GM21717 (cell line): ENCODE measurements at regions not wholly inside any gene's neighbourhood (a gene's known extent, or its start where the extent isn't known, plus 50 kb on each side); places are given as distances from the start of the nearest gene placed in this dataset.

Experiments used
- ATAC-seq: cut with Tn5 transposase; IDR thresholded peaks from one replicate; pipeline ENCODE4 v1.9.1; 2021; ENCODE audit warnings: mild to moderate bottlenecking, moderate library complexity; ENCODE audit not compliant: unreplicated experiment

DNA sequence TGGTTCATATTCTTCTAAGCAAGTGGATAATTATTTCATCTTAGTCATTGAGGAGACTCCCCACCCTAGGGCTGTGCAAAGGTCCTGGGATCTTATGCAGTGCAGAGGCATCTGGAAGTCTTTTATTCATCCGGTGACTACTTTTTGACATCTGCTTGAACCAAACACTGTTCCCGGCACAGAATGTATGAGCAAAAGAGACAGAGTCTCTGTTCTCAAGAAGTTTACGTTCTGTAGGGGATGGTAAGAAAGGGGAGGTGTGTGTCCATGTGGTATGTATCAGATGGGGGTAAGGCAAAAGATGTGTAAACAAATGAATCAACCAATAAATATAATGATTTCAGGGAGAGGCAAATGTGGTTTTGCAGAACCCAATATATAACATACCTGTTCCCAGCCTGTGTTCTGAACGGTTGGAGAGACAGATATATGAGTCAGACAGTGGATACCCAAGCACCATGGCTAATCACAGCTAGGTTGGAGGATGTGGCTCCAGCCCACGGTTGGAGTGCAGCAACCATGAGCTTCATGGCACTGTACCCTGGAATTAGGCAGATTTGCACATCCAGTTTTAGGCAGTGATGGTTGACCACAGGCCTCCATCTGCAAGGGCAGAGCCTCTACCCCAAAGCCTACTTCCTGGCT lies 75.1 kb upstream of the CADM1 start:
- ATAC-seq, result no peak

DNA sequence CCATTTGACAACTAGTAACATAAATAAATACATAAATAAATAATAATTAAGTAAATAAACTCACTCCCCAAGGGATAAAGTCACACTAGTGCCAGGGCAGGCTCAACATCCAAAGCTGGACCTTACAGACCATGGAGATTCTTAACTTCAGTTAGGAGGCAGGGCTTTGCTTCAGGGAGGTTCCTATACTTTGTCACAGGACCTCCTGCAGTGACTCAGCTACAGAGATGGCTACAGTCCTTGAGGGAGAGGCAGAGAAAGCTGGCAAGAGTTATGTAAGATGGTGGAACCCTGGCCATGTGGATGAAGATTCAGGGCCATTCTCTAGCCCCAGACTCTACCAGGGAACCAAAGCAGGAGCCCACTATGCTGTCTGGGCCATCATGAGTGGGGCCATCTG lies 74.1 kb upstream of the CADM1 start:
- ATAC-seq, result no peak

DNA sequence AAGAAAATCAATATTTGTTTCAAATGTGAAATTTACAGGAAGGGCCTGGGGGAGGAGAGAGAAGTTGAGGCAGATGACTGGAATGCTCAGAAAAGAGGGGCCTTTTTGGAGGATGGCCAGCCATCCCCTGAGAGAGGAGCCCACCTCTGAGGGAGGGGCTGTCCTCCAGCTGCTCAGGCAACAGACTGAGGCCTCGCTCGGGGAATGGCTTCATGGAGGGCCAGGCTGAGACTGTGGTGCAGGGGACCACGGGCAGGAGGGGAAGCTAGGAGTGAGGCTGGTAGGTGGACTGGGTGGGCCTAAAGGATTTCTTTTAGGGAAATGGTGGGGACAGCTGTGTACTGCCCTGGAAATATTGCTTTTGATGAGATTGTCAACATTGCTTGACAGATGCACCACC lies 73.5 kb upstream of the CADM1 start:
- no peak for ATAC-seq

DNA sequence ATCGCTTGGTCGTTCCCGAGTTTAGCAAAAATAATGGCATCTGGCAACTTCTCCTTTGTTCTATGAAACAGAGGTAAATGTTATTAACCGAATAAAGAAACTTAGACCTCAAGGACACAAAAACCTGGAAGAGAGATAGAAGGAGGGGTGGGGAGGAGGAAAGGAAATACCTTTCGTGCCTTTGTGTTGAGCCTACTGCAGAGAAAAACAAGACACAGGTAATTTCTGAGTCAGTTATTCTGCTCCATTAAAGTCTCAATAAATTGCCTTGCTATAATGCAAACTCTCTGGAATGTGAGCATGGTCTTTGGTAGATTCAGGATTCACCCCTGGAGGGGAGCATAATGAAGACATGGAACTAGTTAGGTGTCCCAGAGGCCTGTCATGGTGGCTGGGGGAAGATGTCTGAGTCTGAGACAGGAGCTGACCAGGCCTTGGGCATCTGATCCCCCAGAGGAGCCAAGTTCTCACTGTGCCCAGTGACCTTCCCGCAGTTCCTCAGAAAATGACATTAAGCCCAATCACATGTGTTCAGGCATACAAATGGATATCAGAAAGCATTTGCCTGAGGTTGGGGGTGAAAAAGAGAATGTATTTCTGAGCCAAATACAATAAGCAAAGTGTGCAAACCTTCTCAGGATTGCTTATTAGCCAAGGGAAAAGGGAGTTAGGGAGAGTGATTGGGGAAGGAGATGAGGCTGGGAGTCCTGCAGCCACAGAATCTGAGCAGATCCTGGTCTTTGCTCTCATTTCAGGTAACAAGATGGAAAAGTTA lies 72.6 kb upstream of the CADM1 start:
- no peak for ATAC-seq

DNA sequence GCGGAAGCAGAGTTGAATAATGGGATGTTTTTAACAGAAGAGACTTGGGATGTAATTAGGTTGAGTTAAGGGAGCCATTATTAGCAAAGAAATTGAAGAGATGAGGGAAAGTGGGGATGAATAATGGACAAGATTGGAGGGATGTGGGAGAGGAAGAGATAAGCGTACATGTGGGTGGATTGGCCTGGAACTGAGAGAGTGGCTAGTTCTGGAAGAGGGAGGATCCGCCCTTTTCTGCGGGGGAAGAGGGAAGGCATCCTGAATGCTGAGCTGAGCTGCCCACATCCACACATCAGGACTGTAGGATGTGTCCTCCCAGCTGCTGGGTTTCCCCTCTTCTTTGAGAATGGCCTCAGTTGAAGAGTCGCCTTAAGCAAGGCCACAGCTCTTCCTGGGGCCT lies 68.3 kb upstream of the CADM1 start:
- ATAC-seq, result no peak

DNA sequence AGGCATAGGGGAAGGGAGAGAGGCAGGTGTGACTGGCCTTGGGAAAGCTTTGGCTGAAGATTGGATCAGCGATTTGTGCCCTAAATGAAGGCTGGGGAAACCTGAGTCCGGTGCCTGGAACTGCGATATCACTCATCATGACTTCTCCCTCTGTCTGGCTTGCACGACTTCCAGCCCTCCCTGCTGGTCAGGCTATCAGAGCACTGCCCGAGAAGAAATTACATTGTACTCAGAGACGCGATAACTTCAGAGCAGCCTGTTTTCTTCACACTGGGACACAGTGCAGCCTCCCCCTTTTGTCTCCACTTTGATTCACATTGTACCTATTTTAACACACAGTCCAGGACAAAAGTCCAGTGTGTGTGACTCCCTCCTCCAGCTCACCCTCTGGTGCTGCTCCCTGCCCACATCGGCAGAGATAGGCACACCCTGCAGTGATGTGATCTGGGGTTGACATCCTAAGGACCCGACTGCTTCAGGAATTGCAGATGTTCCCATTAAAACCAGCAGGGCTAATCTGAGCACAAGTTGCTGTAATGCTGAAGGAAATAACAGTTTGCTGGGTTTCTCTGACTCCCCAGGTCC lies 62.1 kb upstream of the CADM1 start:
- no peak for ATAC-seq

DNA sequence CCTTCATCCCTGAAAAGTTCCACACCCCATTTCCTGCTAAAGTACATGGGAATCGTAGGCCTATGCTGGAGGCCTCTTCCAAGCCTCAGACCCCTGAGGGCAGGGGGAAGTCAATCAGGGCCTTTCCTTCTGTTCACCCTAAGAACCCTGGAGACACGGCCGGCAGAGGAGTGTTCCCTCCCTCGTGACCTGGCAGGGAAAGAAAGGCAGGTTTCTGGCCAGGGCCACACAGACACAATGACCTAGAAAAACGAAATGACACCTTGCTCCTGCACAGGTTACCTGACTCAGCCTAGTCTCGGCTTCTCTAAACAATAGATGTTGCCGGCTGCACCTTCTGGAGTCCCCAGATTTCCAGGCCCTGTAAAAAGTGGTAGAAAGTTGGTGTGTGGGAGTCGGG lies 60.6 kb upstream of the CADM1 start:
- no peak for ATAC-seq

DNA sequence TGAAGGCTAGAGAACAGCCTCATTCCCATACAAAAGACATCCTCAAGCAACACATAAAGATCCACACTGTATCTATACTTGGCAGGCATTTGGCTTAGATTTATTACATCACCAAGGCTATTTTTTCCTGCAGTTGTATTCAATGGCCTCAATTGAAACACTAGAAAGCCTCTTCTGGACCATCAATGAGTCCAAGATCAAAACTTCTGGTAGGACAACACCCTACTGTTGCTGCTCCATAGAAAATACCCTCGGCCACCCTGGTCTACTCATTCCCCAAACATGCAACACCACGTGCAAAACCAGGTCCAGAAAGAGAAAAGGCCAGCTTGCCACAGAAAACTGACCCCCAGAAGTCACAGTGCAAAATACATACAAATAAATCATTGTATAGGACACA lies 56.9 kb upstream of the CADM1 start:
- ATAC-seq, result no peak

DNA sequence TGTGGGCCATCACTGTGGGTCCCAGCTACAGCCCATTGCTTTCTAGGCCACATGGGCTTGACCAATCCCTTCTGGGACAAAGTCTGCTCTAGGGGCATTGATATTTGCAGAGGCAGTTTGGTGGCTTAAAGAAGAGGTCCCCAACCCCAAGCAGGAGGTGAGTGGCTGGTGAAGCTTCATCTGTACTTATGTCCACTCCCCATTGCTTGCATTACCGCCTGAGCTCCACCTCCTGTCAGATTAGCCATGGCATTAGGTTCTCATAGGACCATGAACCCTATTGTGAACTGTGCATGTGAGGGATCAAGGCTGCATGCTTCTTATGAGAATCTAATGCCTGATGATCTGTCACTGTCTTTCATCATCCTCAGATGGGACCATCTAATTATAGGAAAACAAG lies 54.4 kb upstream of the CADM1 start:
- ATAC-seq, result no peak

DNA sequence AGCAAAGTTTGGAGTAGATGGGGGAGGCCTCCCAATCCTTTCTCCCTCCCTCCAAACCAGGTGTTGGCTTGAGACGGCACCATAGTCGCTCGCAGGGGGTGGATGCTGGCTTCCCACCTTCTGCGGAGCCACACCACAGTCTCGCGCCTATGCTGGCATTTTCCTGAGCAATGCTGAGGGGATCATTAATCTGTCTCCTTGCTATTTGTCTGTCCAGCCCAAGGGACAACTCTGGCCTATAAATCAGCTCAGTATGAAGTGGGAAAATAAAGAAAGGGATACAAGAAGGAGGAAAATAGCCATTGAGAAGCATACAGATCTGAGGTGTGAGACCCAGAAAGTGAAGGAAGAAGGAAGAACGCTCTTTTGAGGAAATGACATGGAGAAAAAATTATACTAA lies 53.5 kb upstream of the CADM1 start:
- no peak for ATAC-seq

DNA sequence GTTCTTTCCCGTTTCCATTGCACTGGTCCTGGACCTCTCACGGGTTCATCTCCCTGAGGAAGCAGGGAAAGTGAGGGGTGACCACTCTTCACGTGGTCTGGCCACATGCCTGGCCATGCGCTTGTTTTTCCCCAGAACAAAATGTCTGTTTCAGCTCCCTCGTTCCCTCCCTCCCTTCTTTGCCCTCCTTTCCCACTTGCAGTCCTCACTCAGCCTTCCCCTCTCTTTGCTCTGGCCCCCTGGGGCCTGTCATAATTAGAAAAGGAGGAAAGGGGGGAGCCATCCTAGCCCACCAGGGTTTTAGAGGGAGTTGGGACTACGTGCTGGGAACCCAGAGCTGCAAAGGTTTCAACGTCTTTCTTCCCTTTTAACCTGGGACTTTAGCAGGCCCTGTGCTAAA lies 52.8 kb upstream of the CADM1 start:
- no peak for ATAC-seq

DNA sequence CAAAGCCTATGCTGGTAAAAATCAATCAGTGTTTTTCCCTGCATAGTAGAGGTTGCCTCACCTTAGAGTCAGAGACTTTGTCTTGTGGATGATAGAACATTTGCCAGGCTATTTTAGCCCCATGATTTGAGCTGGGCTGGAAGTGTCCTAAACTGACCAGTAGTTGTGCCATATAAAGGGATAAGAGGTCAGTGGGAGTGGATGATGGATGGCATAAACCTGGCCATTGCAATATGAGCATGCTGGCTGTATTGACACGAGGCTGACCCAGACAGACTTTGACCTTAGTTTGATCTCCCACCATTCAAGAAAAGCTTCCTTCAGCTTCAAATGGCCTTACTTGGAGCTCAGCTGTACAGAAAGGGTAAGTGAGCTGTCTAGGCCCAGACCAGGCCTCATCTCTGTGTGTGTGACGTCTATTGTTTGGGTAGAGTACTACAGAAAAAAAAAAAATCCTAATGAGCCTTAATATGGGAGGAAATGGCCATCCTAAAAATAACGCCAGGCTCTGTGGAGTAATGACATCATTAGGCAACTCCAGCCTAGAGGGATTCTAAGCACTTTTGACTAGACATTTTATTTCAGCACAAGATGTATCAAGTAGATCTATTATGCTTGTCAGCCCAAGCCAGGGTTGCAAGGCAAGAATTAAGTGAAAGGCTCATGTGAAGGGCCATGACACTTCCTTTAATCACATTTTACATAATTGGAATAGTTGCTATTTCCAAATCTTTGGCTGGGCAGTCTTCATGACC lies 51.3 kb upstream of the CADM1 start:
- no peak for ATAC-seq
